GM23338 (cell line): ENCODE measurements at regions not wholly inside any gene's neighbourhood (a gene's known extent, or its start where the extent isn't known, plus 50 kb on each side); places are given as distances from the start of the nearest gene placed in this dataset.

Source experiments
- CREB1 ChIP-seq: fragments of 250-450 bp; sonication (Bioruptor Pico); IDR thresholded peaks from 2 replicates; pipeline ENCODE4 v1.5.0; 2020; ENCODE audit warnings: low read depth, mild to moderate bottlenecking, moderate library complexity
- EZH2 ChIP-seq: fragments of 200-600 bp; sonication (generic); IDR thresholded peaks from one replicate; pipeline ENCODE4 v1.8.0; 2017; ENCODE audit warnings: antibody characterized with exemption, mild to moderate bottlenecking, low read depth; ENCODE audit not compliant: unreplicated experiment
- EZH2phosphoT487 ChIP-seq: fragments of 200-600 bp; sonication (generic); IDR thresholded peaks from one replicate; pipeline ENCODE4 v1.8.1; 2018; ENCODE audit warnings: antibody characterized with exemption; ENCODE audit not compliant: unreplicated experiment
- JUNB ChIP-seq: IDR thresholded peaks from one replicate; pipeline ENCODE4 v1.6.1; 2016; ENCODE audit warnings: antibody characterized with exemption; ENCODE audit not compliant: unreplicated experiment
- NANOG ChIP-seq: IDR thresholded peaks from 2 replicates; pipeline ENCODE4 v1.6.1; 2016; ENCODE audit warnings: antibody characterized with exemption, borderline replicate concordance
- POLR2AphosphoS5 ChIP-seq: IDR thresholded peaks from 2 replicates; pipeline ENCODE4 v1.6.1; 2016; ENCODE audit warnings: antibody characterized with exemption, low read depth
- STAT1 ChIP-seq: IDR thresholded peaks from one replicate; pipeline ENCODE4 v1.6.1; 2016; ENCODE audit warnings: antibody characterized with exemption; ENCODE audit not compliant: unreplicated experiment
- ZNF331 ChIP-seq: fragments of 250-450 bp; sonication (Bioruptor Pico); IDR thresholded peaks from 2 replicates; pipeline ENCODE4 v1.5.0; 2020; ENCODE audit warnings: low read depth, mild to moderate bottlenecking, moderate library complexity
- TF ChIP-seq, protein P1 (sequence below), 2 experiments: fragments of 200-600 bp in 1 of 2; sonication (generic) in 1 of 2; conservative IDR thresholded peaks; 2 replicates each; pipeline versions ENCODE4 v1.5.1 to v1.6.1; 2016 to 2017; ENCODE audit warnings: antibody characterized with exemption in 2 of 2, low read depth in 2 of 2, mild to moderate bottlenecking in 2 of 2, moderate library complexity in 1 of 2
- TF ChIP-seq, protein P2 (sequence below): IDR thresholded peaks from one replicate; pipeline ENCODE4 v1.6.1; 2018; ENCODE audit warnings: antibody characterized with exemption; ENCODE audit not compliant: unreplicated experiment
- TF ChIP-seq, protein P3 (sequence below): IDR thresholded peaks from 2 replicates; pipeline ENCODE4 v1.6.1; 2016; ENCODE audit warnings: antibody characterized with exemption

DNA sequence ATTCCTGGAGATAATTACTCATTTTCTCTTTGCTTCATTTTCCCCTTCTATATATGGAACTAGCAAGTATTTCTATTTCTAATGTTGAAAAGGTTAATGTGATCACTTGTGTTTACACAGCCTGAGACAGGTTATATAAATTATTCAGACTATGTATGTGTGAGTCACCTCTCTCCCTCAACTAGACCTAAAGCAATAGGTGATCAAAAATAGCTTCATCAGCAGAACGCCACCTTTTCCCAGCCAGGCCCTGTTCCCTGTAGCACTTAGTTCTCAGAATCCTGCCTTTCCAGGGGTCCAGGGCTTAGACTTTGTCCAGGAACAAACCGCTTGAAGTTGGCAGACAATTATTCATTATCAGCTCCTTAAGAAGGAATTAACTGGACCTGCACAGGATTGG is 125.3 kb upstream of the EXOC2 start:
- TF ChIP-seq, protein P1, sequence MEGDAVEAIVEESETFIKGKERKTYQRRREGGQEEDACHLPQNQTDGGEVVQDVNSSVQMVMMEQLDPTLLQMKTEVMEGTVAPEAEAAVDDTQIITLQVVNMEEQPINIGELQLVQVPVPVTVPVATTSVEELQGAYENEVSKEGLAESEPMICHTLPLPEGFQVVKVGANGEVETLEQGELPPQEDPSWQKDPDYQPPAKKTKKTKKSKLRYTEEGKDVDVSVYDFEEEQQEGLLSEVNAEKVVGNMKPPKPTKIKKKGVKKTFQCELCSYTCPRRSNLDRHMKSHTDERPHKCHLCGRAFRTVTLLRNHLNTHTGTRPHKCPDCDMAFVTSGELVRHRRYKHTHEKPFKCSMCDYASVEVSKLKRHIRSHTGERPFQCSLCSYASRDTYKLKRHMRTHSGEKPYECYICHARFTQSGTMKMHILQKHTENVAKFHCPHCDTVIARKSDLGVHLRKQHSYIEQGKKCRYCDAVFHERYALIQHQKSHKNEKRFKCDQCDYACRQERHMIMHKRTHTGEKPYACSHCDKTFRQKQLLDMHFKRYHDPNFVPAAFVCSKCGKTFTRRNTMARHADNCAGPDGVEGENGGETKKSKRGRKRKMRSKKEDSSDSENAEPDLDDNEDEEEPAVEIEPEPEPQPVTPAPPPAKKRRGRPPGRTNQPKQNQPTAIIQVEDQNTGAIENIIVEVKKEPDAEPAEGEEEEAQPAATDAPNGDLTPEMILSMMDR (conservative IDR thresholded peaks at IDR 0.05; ENCODE audit: low read depth in 2 of 2): no peak
- no peak for TF ChIP-seq EZH2
- no peak for TF ChIP-seq NANOG
- TF ChIP-seq EZH2phosphoT487: no peak
- no peak for TF ChIP-seq CREB1 (CRISPR knock-in tag)
- no peak for TF ChIP-seq JUNB
- TF ChIP-seq, protein P2, sequence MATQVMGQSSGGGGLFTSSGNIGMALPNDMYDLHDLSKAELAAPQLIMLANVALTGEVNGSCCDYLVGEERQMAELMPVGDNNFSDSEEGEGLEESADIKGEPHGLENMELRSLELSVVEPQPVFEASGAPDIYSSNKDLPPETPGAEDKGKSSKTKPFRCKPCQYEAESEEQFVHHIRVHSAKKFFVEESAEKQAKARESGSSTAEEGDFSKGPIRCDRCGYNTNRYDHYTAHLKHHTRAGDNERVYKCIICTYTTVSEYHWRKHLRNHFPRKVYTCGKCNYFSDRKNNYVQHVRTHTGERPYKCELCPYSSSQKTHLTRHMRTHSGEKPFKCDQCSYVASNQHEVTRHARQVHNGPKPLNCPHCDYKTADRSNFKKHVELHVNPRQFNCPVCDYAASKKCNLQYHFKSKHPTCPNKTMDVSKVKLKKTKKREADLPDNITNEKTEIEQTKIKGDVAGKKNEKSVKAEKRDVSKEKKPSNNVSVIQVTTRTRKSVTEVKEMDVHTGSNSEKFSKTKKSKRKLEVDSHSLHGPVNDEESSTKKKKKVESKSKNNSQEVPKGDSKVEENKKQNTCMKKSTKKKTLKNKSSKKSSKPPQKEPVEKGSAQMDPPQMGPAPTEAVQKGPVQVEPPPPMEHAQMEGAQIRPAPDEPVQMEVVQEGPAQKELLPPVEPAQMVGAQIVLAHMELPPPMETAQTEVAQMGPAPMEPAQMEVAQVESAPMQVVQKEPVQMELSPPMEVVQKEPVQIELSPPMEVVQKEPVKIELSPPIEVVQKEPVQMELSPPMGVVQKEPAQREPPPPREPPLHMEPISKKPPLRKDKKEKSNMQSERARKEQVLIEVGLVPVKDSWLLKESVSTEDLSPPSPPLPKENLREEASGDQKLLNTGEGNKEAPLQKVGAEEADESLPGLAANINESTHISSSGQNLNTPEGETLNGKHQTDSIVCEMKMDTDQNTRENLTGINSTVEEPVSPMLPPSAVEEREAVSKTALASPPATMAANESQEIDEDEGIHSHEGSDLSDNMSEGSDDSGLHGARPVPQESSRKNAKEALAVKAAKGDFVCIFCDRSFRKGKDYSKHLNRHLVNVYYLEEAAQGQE: no peak
- TF ChIP-seq POLR2AphosphoS5: no peak
- no peak for TF ChIP-seq STAT1
- TF ChIP-seq, protein P3, sequence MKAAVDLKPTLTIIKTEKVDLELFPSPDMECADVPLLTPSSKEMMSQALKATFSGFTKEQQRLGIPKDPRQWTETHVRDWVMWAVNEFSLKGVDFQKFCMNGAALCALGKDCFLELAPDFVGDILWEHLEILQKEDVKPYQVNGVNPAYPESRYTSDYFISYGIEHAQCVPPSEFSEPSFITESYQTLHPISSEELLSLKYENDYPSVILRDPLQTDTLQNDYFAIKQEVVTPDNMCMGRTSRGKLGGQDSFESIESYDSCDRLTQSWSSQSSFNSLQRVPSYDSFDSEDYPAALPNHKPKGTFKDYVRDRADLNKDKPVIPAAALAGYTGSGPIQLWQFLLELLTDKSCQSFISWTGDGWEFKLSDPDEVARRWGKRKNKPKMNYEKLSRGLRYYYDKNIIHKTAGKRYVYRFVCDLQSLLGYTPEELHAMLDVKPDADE: no peak
- TF ChIP-seq ZNF331 (CRISPR knock-in tag): no peak
